ENCODE measurements at regions not wholly inside any gene's neighbourhood (a gene's known extent, or its start where the extent isn't known, plus 50 kb on each side); places are given as distances from the start of the nearest gene placed in this dataset.

- TF ChIP-seq CTCF (IDR thresholded peaks at IDR 0.05; ENCODE audit: insufficient read depth, low read depth, low read length) = no peak
- no peak for TF ChIP-seq EZH2 (IDR thresholded peaks at IDR 0.05; ENCODE audit: insufficient read depth, low read length)
Observed at GRCh38 chr20:60967431-60968316, 284.4 kb upstream of the CDH4 start.

Measured in astrocyte (in vitro differentiated cells and primary cell).